Karpas-422 (cell line): ENCODE measurements at regions not wholly inside any gene's neighbourhood (a gene's known extent, or its start where the extent isn't known, plus 50 kb on each side); places are given as distances from the start of the nearest gene placed in this dataset.

Experiments
- DNase-seq: peaks from one replicate; pipeline ENCODE4 v3.0.0-alpha.2; 2015
- H2AFZ ChIP-seq: fragments of 200-600 bp; sonication (generic); 2 replicates; pipeline ENCODE4 v1.6.1; 2014; ENCODE audit warnings: antibody characterized with exemption, low read length, mixed read lengths
- H3K27ac ChIP-seq: fragments of 200-600 bp; sonication (generic); 2 replicates; pipeline ENCODE4 v1.5.1; 2014; ENCODE audit warnings: mild to moderate bottlenecking, low read length, moderate library complexity
- H3K27me3 ChIP-seq: fragments of 200-600 bp; sonication (generic); 2 replicates; pipeline ENCODE4 v1.6.1; 2014; ENCODE audit warnings: low read length, mixed read lengths
- H3K36me3 ChIP-seq: fragments of 200-600 bp; sonication (generic); 2 replicates; pipeline ENCODE4 v1.6.1; 2014; ENCODE audit warnings: low read length, mixed read lengths; ENCODE audit not compliant: insufficient read depth
- H3K4me1 ChIP-seq: fragments of 200-600 bp; sonication (generic); 2 replicates; pipeline ENCODE4 v1.6.1; 2014; ENCODE audit warnings: mild to moderate bottlenecking, low read length, mixed read lengths
- H3K4me2 ChIP-seq: fragments of 200-600 bp; sonication (generic); 2 replicates; pipeline ENCODE4 v1.6.1; 2014; ENCODE audit warnings: low read length, low read depth, mild to moderate bottlenecking; ENCODE audit not compliant: poor library complexity, severe bottlenecking
- H3K4me3 ChIP-seq: fragments of 200-600 bp; sonication (generic); 2 replicates; pipeline ENCODE4 v1.5.1; 2014; ENCODE audit warnings: mild to moderate bottlenecking, antibody characterized with exemption, low read length, mixed read lengths
- H3K79me2 ChIP-seq: fragments of 200-600 bp; sonication (generic); 2 replicates; pipeline ENCODE4 v1.6.1; 2014; ENCODE audit warnings: mild to moderate bottlenecking, low read length, mixed read lengths
- H3K9ac ChIP-seq: fragments of 200-600 bp; sonication (generic); 2 replicates; pipeline ENCODE4 v1.6.0; 2014; ENCODE audit warnings: low read length
- H3K9me2 ChIP-seq: fragments of 200-600 bp; sonication (generic), shearing (Covaris generic); replicated peaks from 2 replicates; pipeline ENCODE4 v1.6.0; 2014; ENCODE audit warnings: mild to moderate bottlenecking, low read length, moderate library complexity; ENCODE audit not compliant: insufficient read depth
- H3K9me3 ChIP-seq: fragments of 300-700, 200-600 bp; sonication (generic); 2 replicates; pipeline ENCODE4 v1.6.1; 2014; ENCODE audit warnings: low read length, mixed read lengths
- H4K20me1 ChIP-seq: fragments of 200-600 bp; sonication (generic); 2 replicates; pipeline ENCODE4 v1.6.1; 2014; ENCODE audit warnings: mild to moderate bottlenecking, antibody characterized with exemption, low read length, low read depth; ENCODE audit not compliant: insufficient read depth

GRCh38 chr7:70920876-70921275 is 211.1 kb upstream of the GALNT17 start:
- Histone ChIP-seq H3K79me2 (no peaks in the 10 kb centered on the region), H3K4me3 (no peak overlapping the region), H3K27ac (no peak overlapping the region), H2AFZ (no peak overlapping the region), H3K4me1 (no peaks in the 10 kb centered on the region), H3K27me3 (no peaks in the 10 kb centered on the region), H3K4me2 (no peak overlapping the region), H3K9ac (no peak overlapping the region), H3K36me3 (no peaks in the 10 kb centered on the region), H3K9me3 (no peaks in the 10 kb centered on the region), H3K9me2 (no peaks in the 10 kb centered on the region), H4K20me1 (no peaks in the 10 kb centered on the region)
- no peak for DNase-seq

- Histone ChIP-seq H3K9me2 (no peaks in the 10 kb centered on the region), H3K9ac (no peak overlapping the region), H3K4me2 (no peak overlapping the region), H4K20me1 (no peaks in the 10 kb centered on the region), H3K9me3 (no peaks in the 10 kb centered on the region), H3K27me3 (no peaks in the 10 kb centered on the region), H2AFZ (no peak overlapping the region), H3K79me2 (no peaks in the 10 kb centered on the region), H3K4me3 (no peak overlapping the region), H3K4me1 (no peaks in the 10 kb centered on the region), H3K27ac (no peak overlapping the region), H3K36me3 (no peaks in the 10 kb centered on the region)
- no peak for DNase-seq
Measured at GRCh38 chr7:70923181-70923845, 208.6 kb upstream of the GALNT17 start.

GRCh38 chr7:70925411-70926115 is 206.4 kb upstream of the GALNT17 start:
- no peak overlapping the region for H2AFZ ChIP-seq
- H3K9me2 ChIP-seq: no peaks in the 10 kb centered on the region
- no peaks in the 10 kb centered on the region for H4K20me1 ChIP-seq
- H3K4me1 ChIP-seq: no peaks in the 10 kb centered on the region
- no peaks in the 10 kb centered on the region for H3K36me3 ChIP-seq
- DNase-seq: no peak
- H3K27ac ChIP-seq: no peak overlapping the region
- H3K9ac ChIP-seq: no peak overlapping the region
- no peak overlapping the region for H3K4me2 ChIP-seq
- no peak overlapping the region for H3K4me3 ChIP-seq
- no peaks in the 10 kb centered on the region for H3K9me3 ChIP-seq
- H3K79me2 ChIP-seq: no peaks in the 10 kb centered on the region
- H3K27me3 ChIP-seq: no peaks in the 10 kb centered on the region

- no peaks in the 10 kb centered on the region for H3K9me3 ChIP-seq
- DNase-seq: no peak
- H3K9me2 ChIP-seq: no peaks in the 10 kb centered on the region
- H3K9ac ChIP-seq: no peak overlapping the region
- no peaks in the 10 kb centered on the region for H3K79me2 ChIP-seq
- H3K4me2 ChIP-seq: no peak overlapping the region
- H3K4me3 ChIP-seq: no peak overlapping the region
- no peak overlapping the region for H2AFZ ChIP-seq
- H4K20me1 ChIP-seq: no peaks in the 10 kb centered on the region
- H3K36me3 ChIP-seq: no peaks in the 10 kb centered on the region
- no peaks in the 10 kb centered on the region for H3K27me3 ChIP-seq
- no peaks in the 10 kb centered on the region for H3K4me1 ChIP-seq
- H3K27ac ChIP-seq: no peak overlapping the region
Measured at GRCh38 chr7:70926666-70927065, 205.3 kb upstream of the GALNT17 start.

GRCh38 chr7:70935311-70935710 is 196.6 kb upstream of the GALNT17 start:
- no peak overlapping the region for H2AFZ ChIP-seq
- H3K9ac ChIP-seq: no peak overlapping the region
- H3K9me3 ChIP-seq: no peaks in the 10 kb centered on the region
- H3K27me3 ChIP-seq: no peaks in the 10 kb centered on the region
- H4K20me1 ChIP-seq: no peaks in the 10 kb centered on the region
- H3K4me1 ChIP-seq: no peaks in the 10 kb centered on the region
- H3K79me2 ChIP-seq: no peaks in the 10 kb centered on the region
- H3K4me3 ChIP-seq: no peak overlapping the region
- no peak for DNase-seq
- H3K27ac ChIP-seq: no peak overlapping the region
- H3K36me3 ChIP-seq: no peaks in the 10 kb centered on the region
- H3K9me2 ChIP-seq: no peaks in the 10 kb centered on the region
- H3K4me2 ChIP-seq: no peak overlapping the region

GRCh38 chr7:70935854-70936253 is 196.1 kb upstream of the GALNT17 start:
- H3K4me2 ChIP-seq: no peak overlapping the region
- no peaks in the 10 kb centered on the region for H3K79me2 ChIP-seq
- H3K4me1 ChIP-seq: no peaks in the 10 kb centered on the region
- no peak for DNase-seq
- H2AFZ ChIP-seq: no peak overlapping the region
- no peaks in the 10 kb centered on the region for H3K9me3 ChIP-seq
- no peaks in the 10 kb centered on the region for H4K20me1 ChIP-seq
- no peak overlapping the region for H3K4me3 ChIP-seq
- H3K9ac ChIP-seq: no peak overlapping the region
- H3K36me3 ChIP-seq: no peaks in the 10 kb centered on the region
- H3K27me3 ChIP-seq: no peaks in the 10 kb centered on the region
- H3K27ac ChIP-seq: no peak overlapping the region
- H3K9me2 ChIP-seq: no peaks in the 10 kb centered on the region

GRCh38 chr7:70937424-70937823 is 194.5 kb upstream of the GALNT17 start:
- no peak for DNase-seq
- Histone ChIP-seq H4K20me1 (no peaks in the 10 kb centered on the region), H3K27me3 (no peaks in the 10 kb centered on the region), H3K4me2 (no peak overlapping the region), H3K4me1 (no peaks in the 10 kb centered on the region), H3K27ac (no peak overlapping the region), H3K79me2 (no peaks in the 10 kb centered on the region), H3K9me2 (no peaks in the 10 kb centered on the region), H3K9me3 (no peaks in the 10 kb centered on the region), H3K4me3 (no peak overlapping the region), H3K9ac (no peak overlapping the region), H3K36me3 (no peaks in the 10 kb centered on the region), H2AFZ (no peak overlapping the region)

- DNase-seq: no peak
- Histone ChIP-seq H3K4me3 (no peak overlapping the region), H3K9ac (no peak overlapping the region), H3K79me2 (no peaks in the 10 kb centered on the region), H3K27ac (no peak overlapping the region), H3K36me3 (no peaks in the 10 kb centered on the region), H3K4me1 (no peaks in the 10 kb centered on the region), H3K27me3 (no peaks in the 10 kb centered on the region), H3K9me3 (no peaks in the 10 kb centered on the region), H2AFZ (no peak overlapping the region), H4K20me1 (no peaks in the 10 kb centered on the region), H3K4me2 (no peak overlapping the region), H3K9me2 (no peaks in the 10 kb centered on the region)
Measured at GRCh38 chr7:70940597-70940996, 191.3 kb upstream of the GALNT17 start.
